ENCODE measurements at regions not wholly inside any gene's neighbourhood (a gene's known extent, or its start where the extent isn't known, plus 50 kb on each side); places are given as distances from the start of the nearest gene placed in this dataset.

GRCh38 chr1:13968361-13968760 lies 268.4 kb downstream of the PRDM2 start:
- DNase-seq (ENCODE audit: low spot score), result no peak

- DNase-seq (ENCODE audit: low spot score), result no peak
These were observed 270.8 kb downstream of the PRDM2 start for GRCh38 chr1:13970631-13971247.

GRCh38 chr1:13976485-13976884 lies 276.5 kb downstream of the PRDM2 start:
- no peak for DNase-seq (ENCODE audit: low spot score)

- DNase-seq (ENCODE audit: low spot score), result no peak
These were observed 281.2 kb downstream of the PRDM2 start for GRCh38 chr1:13981142-13981541.

GRCh38 chr1:13983393-13983792 lies 283.4 kb downstream of the PRDM2 start:
- no peak for DNase-seq (ENCODE audit: low spot score)

GRCh38 chr1:13990939-13991338 lies 291.0 kb downstream of the PRDM2 start:
- DNase-seq (ENCODE audit: low spot score), result no peak

GRCh38 chr1:13992489-13993285 lies 292.7 kb downstream of the PRDM2 start:
- peak; percentile 3 for DNase-seq (ENCODE audit: low spot score)

GRCh38 chr1:13994386-13994785 lies 294.4 kb downstream of the PRDM2 start:
- no peak for DNase-seq (ENCODE audit: low spot score)

- DNase-seq (ENCODE audit: low spot score), result no peak
These were observed 296.3 kb downstream of the PRDM2 start for GRCh38 chr1:13996334-13996733.

GRCh38 chr1:14003552-14003951 lies 303.6 kb downstream of the PRDM2 start:
- DNase-seq (ENCODE audit: low spot score), result no peak

- DNase-seq (ENCODE audit: low spot score), result no peak
These were observed 309.6 kb downstream of the PRDM2 start for GRCh38 chr1:14009582-14009981.

- no peak for DNase-seq (ENCODE audit: low spot score)
These were observed 310.5 kb downstream of the PRDM2 start for GRCh38 chr1:14010476-14010875.

GRCh38 chr1:14011132-14011531 lies 311.1 kb downstream of the PRDM2 start:
- no peak for DNase-seq (ENCODE audit: low spot score)

GRCh38 chr1:14011888-14012287 lies 311.9 kb downstream of the PRDM2 start:
- no peak for DNase-seq (ENCODE audit: low spot score)

- DNase-seq (ENCODE audit: low spot score), result no peak
These were observed 314.9 kb downstream of the PRDM2 start for GRCh38 chr1:14014929-14015328.

- no peak for DNase-seq (ENCODE audit: low spot score)
These were observed 315.9 kb downstream of the PRDM2 start for GRCh38 chr1:14015917-14016316.

- no peak for DNase-seq (ENCODE audit: low spot score)
These were observed 317.6 kb downstream of the PRDM2 start for GRCh38 chr1:14017531-14017961.

GRCh38 chr1:14019461-14019860 lies 319.5 kb downstream of the PRDM2 start:
- DNase-seq (ENCODE audit: low spot score), result no peak

GRCh38 chr1:14020006-14020405 lies 320.0 kb downstream of the PRDM2 start:
- DNase-seq (ENCODE audit: low spot score), result no peak

GRCh38 chr1:14027099-14027498 lies 327.1 kb downstream of the PRDM2 start:
- DNase-seq (ENCODE audit: low spot score), result no peak

- DNase-seq (ENCODE audit: low spot score), result no peak
These were observed 331.5 kb downstream of the PRDM2 start for GRCh38 chr1:14031461-14031860.

GRCh38 chr1:14034506-14034905 lies 334.5 kb downstream of the PRDM2 start:
- DNase-seq (ENCODE audit: low spot score), result no peak

- DNase-seq (ENCODE audit: low spot score), result no peak
These were observed 337.3 kb downstream of the PRDM2 start for GRCh38 chr1:14037101-14037847.
